ENCODE measurements at regions not wholly inside any gene's neighbourhood (a gene's known extent, or its start where the extent isn't known, plus 50 kb on each side); places are given as distances from the start of the nearest gene placed in this dataset.

GRCh38 chr12:91239481-91239880 lies 56.9 kb upstream of the DCN start:
- intact Hi-C loops (cut with micrococcal nuclease), result no loop called here
- Mint-ChIP-seq H3K4me3 (no peak overlapping the region), H3K4me1 (ENCODE audit: low read depth) (no peaks in the 10 kb centered on the region), H3K36me3 (ENCODE audit: low read depth) (no peaks in the 10 kb centered on the region), H3K27me3 (ENCODE audit: insufficient read depth) (no peaks in the 10 kb centered on the region), H3K27ac (no peak overlapping the region), H3K9me3 (no peaks in the 10 kb centered on the region)
- DNase-seq (ENCODE audit: low spot score), result no peak

Data from activated T-helper 1 cell treated with anti-CD3 and anti-CD28 coated beads, Interleukin-12 subunit alpha, Interleukin-12 subunit beta, Interleukin-2, Interleukin-4 antibody, amounts not matched to agents 30 ng/mL and 10 ng/mL and 1 ng/mL, durations not matched to agents 14 hours and 24 hours and 36 hours (primary cell).